Upper lobe of right lung (tissue), 1 donor: ENCODE measurements at regions not wholly inside any gene's neighbourhood (a gene's known extent, or its start where the extent isn't known, plus 50 kb on each side); places are given as distances from the start of the nearest gene placed in this dataset.

Source experiments
- ATAC-seq: fragments of 200-7000 bp; cut with Tn5 transposase; one replicate; pipeline ENCODE4 v1.9.1; 2020; ENCODE audit warnings: mild to moderate bottlenecking, moderate library complexity
- DNase-seq: peaks from one replicate; pipeline ENCODE4 v3.0.0-alpha.2; 2020
- H3K27ac ChIP-seq: fragments of 200-600 bp; one replicate; pipeline ENCODE4 v1.8.0; 2022
- H3K27me3 ChIP-seq: fragments of 200-600 bp; one replicate; pipeline ENCODE4 v1.8.0; 2022; ENCODE audit warnings: mild to moderate bottlenecking
- H3K36me3 ChIP-seq: fragments of 200-600 bp; one replicate; pipeline ENCODE4 v1.8.0; 2022
- H3K4me1 ChIP-seq: fragments of 200-600 bp; one replicate; pipeline ENCODE4 v1.8.0; 2022
- H3K4me3 ChIP-seq: fragments of 200-600 bp; one replicate; pipeline ENCODE4 v1.8.0; 2022; ENCODE audit warnings: mild to moderate bottlenecking
- H3K9me3 ChIP-seq: fragments of 200-600 bp; one replicate; pipeline ENCODE4 v1.8.0; 2022
- intact Hi-C: fragments of 100-400 bp; cut with DNase I; formaldehyde crosslinking; loops from one replicate; pipeline ENCODE4 v1.11.0; 2022
- TF ChIP-seq, protein P1 (sequence below): fragments of 200-600 bp; IDR thresholded peaks from one replicate; pipeline ENCODE4 v1.8.0; 2022; ENCODE audit warnings: antibody characterized with exemption
- donor health status: DM: no; HTN: yes; CAD: no; lungs with severe emphysema.

DNA sequence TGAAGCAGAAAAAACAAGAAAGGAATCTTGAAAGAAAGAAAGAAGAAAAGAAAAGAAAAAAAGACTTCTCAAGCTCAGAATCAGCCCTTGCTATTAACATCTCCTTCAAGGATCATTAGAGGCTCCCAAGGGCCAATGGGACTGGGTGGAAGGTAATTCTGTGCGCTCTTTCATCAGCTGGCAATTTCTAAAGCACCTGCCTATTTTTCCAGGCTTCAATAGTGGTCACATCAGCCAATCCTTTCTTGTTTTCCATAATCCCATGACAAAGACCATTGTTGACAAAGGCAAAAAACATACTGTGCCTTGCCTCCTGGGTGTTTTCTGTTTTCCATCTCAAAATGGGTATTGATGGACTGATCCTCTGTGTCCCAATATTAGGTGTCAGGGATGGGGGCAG lies 88.2 kb upstream of the TSC22D1 start:
- H3K36me3 ChIP-seq = no peaks in the 10 kb centered on the region
- H3K4me3 ChIP-seq = no peak overlapping the region
- intact Hi-C loops = no loop called here
- TF ChIP-seq, protein P1, sequence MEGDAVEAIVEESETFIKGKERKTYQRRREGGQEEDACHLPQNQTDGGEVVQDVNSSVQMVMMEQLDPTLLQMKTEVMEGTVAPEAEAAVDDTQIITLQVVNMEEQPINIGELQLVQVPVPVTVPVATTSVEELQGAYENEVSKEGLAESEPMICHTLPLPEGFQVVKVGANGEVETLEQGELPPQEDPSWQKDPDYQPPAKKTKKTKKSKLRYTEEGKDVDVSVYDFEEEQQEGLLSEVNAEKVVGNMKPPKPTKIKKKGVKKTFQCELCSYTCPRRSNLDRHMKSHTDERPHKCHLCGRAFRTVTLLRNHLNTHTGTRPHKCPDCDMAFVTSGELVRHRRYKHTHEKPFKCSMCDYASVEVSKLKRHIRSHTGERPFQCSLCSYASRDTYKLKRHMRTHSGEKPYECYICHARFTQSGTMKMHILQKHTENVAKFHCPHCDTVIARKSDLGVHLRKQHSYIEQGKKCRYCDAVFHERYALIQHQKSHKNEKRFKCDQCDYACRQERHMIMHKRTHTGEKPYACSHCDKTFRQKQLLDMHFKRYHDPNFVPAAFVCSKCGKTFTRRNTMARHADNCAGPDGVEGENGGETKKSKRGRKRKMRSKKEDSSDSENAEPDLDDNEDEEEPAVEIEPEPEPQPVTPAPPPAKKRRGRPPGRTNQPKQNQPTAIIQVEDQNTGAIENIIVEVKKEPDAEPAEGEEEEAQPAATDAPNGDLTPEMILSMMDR = no peak
- H3K9me3 ChIP-seq = no peaks in the 10 kb centered on the region
- no peaks in the 10 kb centered on the region for H3K27me3 ChIP-seq
- H3K27ac ChIP-seq = no peak overlapping the region
- no peak for DNase-seq
- no peak for ATAC-seq
- no peaks in the 10 kb centered on the region for H3K4me1 ChIP-seq

DNA sequence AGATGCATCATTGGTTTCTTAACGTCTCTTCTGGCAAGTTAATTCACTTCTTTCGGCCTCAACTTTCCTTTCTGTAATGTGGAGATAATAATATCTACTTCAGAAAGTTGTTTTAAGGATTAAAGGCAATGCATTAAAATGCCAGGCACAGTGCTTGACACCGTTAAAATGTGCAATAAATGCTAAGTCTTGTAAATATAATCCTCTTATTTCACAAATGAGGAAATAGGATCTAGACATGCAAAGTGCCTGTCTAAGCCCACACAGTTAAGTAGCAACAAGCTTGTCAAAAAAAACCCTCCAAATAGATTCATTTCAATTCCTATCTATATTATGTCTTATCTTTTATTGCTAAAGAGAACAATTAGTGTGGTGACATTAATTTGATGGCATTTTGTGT lies 86.4 kb upstream of the TSC22D1 start:
- no peaks in the 10 kb centered on the region for H3K4me1 ChIP-seq
- TF ChIP-seq, protein P1 = no peak
- H3K9me3 ChIP-seq = no peaks in the 10 kb centered on the region
- intact Hi-C loops = no loop called here
- no peak overlapping the region for H3K4me3 ChIP-seq
- no peak for DNase-seq
- H3K27ac ChIP-seq = no peak overlapping the region
- ATAC-seq = no peak
- H3K27me3 ChIP-seq = no peaks in the 10 kb centered on the region
- no peaks in the 10 kb centered on the region for H3K36me3 ChIP-seq

DNA sequence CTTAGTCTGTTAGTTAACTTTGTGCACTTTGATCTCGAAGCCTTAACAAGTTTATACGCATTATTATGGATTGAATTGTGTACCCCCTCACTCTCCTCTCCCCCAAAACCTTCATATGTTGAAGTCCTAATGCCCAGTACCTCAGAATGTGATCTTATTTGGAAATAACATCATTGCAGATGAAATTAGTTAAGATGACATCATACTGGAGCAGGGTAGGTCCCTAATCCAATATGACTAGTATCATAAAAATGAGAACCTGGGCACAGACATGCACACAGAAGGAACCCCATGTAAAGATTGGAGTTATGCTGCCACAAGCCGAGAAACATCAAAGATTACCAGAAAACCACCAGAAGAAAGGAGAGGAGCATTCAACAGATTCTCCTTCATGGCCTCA lies 85.8 kb upstream of the TSC22D1 start:
- DNase-seq (no peak), ATAC-seq (no peak)
- Histone ChIP-seq H3K27ac (no peak overlapping the region), H3K27me3 (no peaks in the 10 kb centered on the region), H3K9me3 (no peaks in the 10 kb centered on the region), H3K4me3 (no peak overlapping the region), H3K4me1 (no peaks in the 10 kb centered on the region), H3K36me3 (no peaks in the 10 kb centered on the region)
- TF ChIP-seq, protein P1 = no peak
- intact Hi-C loops = no loop called here

DNA sequence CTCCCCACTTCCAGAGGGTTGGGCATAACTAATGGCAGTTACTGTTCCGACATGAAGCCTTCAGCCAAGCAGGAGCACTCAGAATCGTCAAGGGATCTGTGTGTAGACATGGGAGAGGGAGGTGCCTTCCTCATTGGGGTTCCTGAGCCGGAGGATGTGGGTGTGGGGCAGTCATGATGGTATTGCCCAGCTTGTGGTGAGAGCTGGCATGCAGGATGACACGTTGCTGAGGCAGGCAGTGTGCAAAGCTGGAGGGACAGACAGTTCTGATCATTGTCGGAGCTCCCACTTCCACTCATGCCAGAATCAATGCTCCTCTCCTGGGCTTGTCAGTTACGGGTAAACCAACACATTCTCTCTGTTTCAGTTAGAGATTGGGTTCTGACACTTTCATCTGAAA lies 83.9 kb upstream of the TSC22D1 start:
- Histone ChIP-seq H3K27me3 (no peaks in the 10 kb centered on the region), H3K36me3 (no peaks in the 10 kb centered on the region), H3K4me3 (no peak overlapping the region), H3K9me3 (no peaks in the 10 kb centered on the region), H3K4me1 (no peaks in the 10 kb centered on the region), H3K27ac (no peak overlapping the region)
- intact Hi-C loops = no loop called here
- DNase-seq = no peak
- TF ChIP-seq, protein P1 = no peak
- ATAC-seq = peak; percentile 22

DNA sequence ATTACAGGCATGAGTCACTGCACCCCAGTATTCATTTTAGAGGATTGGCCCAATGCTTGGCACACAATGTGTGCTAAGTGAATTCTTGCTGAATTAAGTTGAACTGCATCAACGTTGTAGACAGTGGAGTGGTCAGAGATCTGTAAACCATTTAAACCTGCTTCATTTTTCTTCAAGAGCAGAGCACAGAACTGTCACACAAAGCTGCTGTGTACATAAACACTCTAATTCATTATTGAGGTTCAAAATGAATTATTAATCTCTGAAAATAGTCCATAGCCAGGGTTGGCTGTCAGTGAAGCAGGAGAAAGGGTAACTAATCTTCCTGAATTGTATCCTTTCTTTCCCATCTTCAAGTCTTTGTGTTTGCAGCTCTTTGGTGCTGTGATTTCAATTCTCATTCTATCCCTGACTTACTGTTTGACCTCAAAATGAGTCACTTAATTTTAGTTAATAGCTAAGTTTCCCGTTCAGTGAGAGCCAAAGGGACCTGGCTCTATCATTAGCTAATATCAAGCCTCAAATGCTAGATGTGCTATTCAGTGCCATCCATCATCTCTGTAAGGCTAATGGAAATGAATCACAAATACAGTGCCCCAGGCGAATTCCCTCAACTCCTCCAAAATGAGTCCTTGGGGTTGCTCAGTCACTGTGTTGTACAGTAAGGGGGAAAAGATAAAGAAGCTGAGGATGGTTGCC lies 77.0 kb upstream of the TSC22D1 start:
- no peaks in the 10 kb centered on the region for H3K9me3 ChIP-seq
- no peaks in the 10 kb centered on the region for H3K27me3 ChIP-seq
- intact Hi-C loops = no loop called here
- no peaks in the 10 kb centered on the region for H3K4me1 ChIP-seq
- TF ChIP-seq, protein P1 = no peak
- no peak overlapping the region for H3K27ac ChIP-seq
- no peak overlapping the region for H3K4me3 ChIP-seq
- no peak for DNase-seq
- H3K36me3 ChIP-seq = no peaks in the 10 kb centered on the region
- no peak for ATAC-seq

DNA sequence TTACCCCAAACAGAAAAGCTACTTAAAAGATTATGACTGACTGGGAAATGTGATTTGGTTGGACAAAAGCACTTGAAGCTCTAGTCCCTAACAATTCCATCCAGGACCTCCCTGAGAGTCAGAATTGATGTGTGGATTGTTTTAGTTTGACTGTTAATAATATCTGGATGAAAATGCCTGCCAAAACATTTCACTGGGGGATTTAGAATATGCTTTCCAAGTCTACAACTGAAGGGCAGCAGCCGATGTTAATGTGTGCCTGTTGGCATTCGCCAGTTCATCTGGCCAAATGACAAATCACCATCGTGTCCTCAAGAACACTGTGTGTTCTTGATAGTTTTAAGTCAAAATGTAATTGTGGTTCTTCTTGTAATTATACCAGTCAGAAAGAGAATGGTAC lies 76.0 kb upstream of the TSC22D1 start:
- DNase-seq (no peak), ATAC-seq (no peak)
- H3K36me3 ChIP-seq = no peaks in the 10 kb centered on the region
- TF ChIP-seq, protein P1 = no peak
- no peak overlapping the region for H3K4me3 ChIP-seq
- no peaks in the 10 kb centered on the region for H3K27me3 ChIP-seq
- H3K4me1 ChIP-seq = no peaks in the 10 kb centered on the region
- intact Hi-C loops = no loop called here
- H3K9me3 ChIP-seq = no peaks in the 10 kb centered on the region
- no peak overlapping the region for H3K27ac ChIP-seq
